ENCODE measurements at regions not wholly inside any gene's neighbourhood (a gene's known extent, or its start where the extent isn't known, plus 50 kb on each side); places are given as distances from the start of the nearest gene placed in this dataset.
"Not testable (repeated sequence)": the region's sequence is repeated elsewhere in the genome, so short reads cannot be mapped to it uniquely, and the experiment has no call there.

DNA sequence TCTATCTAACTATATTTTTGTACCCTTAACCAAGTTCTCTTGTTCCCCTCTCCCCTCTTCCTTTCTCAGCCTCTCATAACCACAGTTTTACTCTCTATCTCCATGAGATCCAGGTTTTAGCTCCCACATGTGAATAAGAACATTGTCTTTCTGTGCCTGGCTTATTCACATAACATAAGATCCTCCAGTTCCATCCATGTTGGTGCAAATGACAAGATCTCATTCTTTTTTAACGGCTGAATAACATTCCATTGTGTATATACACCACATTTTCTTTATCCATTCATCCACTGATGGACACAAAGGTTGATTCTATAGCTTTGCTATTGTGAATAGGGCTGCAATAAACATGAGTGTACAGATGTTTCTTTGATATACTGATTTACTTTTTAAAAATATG is 83.9 kb upstream of the TMEM178A start:
- CTCF ChIA-PET: no interaction called here
- intact Hi-C loops (cut with micrococcal nuclease): no loop called here
- ATAC-seq (ENCODE audit: low read depth) (no peak), DNase-seq (no peak)
- POLR2A ChIA-PET: no interaction called here
- H3K4me3 Mint-ChIP-seq: no peak overlapping the region
- peaks cover 3% of the 10 kb centered on the region for H3K27me3 Mint-ChIP-seq
- no peaks in the 10 kb centered on the region for H3K4me1 Mint-ChIP-seq
- TF ChIP-seq, protein P1, sequence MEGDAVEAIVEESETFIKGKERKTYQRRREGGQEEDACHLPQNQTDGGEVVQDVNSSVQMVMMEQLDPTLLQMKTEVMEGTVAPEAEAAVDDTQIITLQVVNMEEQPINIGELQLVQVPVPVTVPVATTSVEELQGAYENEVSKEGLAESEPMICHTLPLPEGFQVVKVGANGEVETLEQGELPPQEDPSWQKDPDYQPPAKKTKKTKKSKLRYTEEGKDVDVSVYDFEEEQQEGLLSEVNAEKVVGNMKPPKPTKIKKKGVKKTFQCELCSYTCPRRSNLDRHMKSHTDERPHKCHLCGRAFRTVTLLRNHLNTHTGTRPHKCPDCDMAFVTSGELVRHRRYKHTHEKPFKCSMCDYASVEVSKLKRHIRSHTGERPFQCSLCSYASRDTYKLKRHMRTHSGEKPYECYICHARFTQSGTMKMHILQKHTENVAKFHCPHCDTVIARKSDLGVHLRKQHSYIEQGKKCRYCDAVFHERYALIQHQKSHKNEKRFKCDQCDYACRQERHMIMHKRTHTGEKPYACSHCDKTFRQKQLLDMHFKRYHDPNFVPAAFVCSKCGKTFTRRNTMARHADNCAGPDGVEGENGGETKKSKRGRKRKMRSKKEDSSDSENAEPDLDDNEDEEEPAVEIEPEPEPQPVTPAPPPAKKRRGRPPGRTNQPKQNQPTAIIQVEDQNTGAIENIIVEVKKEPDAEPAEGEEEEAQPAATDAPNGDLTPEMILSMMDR (IDR thresholded peaks at IDR 0.05): no peak
- peaks cover 2% of the 10 kb centered on the region for H3K36me3 Mint-ChIP-seq (ENCODE audit: low read depth)
- H3K27ac Mint-ChIP-seq: no peak overlapping the region
- peaks cover 4% of the 10 kb centered on the region for H3K9me3 Mint-ChIP-seq

DNA sequence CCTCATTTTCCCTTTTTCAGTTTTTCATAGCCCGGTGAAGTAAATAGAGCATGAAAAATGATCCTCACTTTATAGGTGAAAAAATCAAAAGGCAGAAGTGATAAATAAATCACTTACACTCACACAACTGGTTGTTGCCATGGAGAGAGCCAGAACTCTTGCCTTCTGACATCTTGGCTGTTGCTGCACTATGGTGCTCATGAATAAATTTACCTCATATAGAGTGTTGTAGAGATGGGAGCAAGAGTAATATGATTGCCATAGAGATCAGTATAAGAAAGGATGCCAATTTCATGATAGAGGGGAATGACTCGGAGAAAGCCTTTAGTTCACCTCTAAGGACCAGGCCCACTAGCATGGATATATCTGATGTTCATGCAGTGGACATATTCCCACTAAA is 82.5 kb upstream of the TMEM178A start:
- Mint-ChIP-seq H3K27ac (no peak overlapping the region), H3K4me3 (no peak overlapping the region), H3K9me3 (peaks cover 8% of the 10 kb centered on the region), H3K27me3 (peaks cover 3% of the 10 kb centered on the region), H3K36me3 (ENCODE audit: low read depth) (peaks cover 2% of the 10 kb centered on the region), H3K4me1 (no peaks in the 10 kb centered on the region)
- intact Hi-C loops (cut with micrococcal nuclease): no loop called here
- ChIA-PET CTCF (no interaction called here), POLR2A (no interaction called here)
- ATAC-seq (ENCODE audit: low read depth) (no peak), DNase-seq (no peak)
- TF ChIP-seq, protein P1 (IDR thresholded peaks at IDR 0.05): no peak

DNA sequence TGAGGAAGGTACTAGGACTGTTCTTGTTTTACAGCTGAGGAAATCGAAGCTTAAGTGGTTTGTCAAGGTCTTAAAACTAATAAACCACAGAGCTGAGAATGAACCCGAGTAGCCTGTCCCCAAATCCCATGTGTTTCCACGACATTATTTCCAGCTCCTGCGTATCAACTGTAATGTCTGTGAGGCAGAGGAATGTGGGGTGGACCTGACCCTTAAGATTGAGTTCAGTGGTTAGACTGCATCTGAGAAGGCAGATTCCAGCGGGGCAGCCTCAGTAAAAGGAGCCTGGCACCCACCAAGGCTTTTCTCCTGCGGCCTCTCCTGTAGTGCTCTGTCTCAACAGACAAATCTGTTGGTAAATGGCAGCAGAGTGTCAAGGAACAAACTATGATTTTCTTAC is 81.9 kb upstream of the TMEM178A start:
- Mint-ChIP-seq H3K4me3 (no peak overlapping the region), H3K27ac (no peak overlapping the region), H3K9me3 (peaks cover 8% of the 10 kb centered on the region), H3K4me1 (no peaks in the 10 kb centered on the region), H3K27me3 (peaks cover 3% of the 10 kb centered on the region), H3K36me3 (ENCODE audit: low read depth) (peaks cover 2% of the 10 kb centered on the region)
- TF ChIP-seq, protein P1 (IDR thresholded peaks at IDR 0.05): no peak
- ATAC-seq (ENCODE audit: low read depth) (no peak), DNase-seq (no peak)
- ChIA-PET POLR2A (no interaction called here), CTCF (no interaction called here)
- intact Hi-C loops (cut with micrococcal nuclease): no loop called here

DNA sequence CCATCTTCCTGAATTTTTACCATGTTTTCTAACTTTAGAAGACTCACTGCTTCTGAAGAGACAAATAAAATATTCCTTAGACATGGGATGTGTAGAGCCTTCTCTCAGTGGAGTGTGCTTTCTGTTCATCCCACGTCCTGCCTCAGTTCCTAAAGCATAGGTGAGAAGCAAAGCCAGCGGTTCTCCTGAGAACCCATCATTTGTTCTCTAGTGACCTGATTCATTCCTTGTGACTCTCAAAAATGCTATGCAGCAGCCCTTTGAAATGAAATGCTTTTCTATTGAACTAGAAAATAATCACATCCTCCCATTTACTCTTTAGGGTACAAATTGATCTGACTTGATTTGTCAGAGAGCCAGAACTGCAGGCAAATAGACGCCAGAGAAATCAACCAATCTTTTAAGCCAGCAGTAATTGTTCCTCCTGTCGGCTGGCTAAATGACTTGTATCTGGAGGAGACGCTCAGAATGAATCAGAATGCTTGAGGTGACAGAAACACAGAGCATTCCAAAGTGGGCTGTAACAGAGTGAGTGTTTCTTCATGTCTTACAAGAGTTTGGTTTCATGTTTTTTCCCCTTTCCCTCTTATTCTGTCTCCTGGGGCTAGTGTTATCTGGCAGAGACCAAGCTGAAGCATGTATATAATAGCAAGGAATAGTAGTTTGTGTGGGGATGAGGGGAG is 81.3 kb upstream of the TMEM178A start:
- TF ChIP-seq, protein P1 (IDR thresholded peaks at IDR 0.05): no peak
- H3K27me3 Mint-ChIP-seq: peaks cover 3% of the 10 kb centered on the region
- H3K36me3 Mint-ChIP-seq (ENCODE audit: low read depth): peaks cover 2% of the 10 kb centered on the region
- CTCF ChIA-PET: no interaction called here
- H3K27ac Mint-ChIP-seq: no peak overlapping the region
- peaks cover 8% of the 10 kb centered on the region for H3K9me3 Mint-ChIP-seq
- no peaks in the 10 kb centered on the region for H3K4me1 Mint-ChIP-seq
- POLR2A ChIA-PET: interaction anchor here (0.5 kb wide), 1 partner anchor 174 kb away, joined by 3 read pairs; no protein-coding TSS in a partner anchor
- no peak overlapping the region for H3K4me3 Mint-ChIP-seq
- DNase-seq: no peak
- intact Hi-C loops (cut with micrococcal nuclease): no loop called here
- ATAC-seq (ENCODE audit: low read depth): no peak

DNA sequence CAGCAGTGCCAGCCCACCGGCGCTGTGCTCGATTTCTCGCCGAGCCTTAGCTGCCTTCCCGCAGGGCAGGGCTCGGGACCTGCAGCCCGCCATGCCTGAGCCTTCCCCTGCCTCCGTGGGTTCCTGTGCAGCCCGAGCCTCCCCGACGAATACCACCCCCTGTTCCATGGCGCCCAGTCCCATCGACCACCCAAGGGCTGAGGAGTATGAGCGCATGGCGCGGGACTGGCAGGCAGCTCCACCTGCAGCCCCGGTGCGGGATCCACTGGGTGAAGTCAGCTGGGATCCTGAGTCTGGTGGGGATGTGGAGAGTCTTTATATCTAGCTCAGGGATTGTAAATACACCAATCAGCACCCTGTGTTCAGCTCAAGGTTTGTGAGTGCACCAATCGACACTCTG is 80.2 kb upstream of the TMEM178A start:
- H3K27ac Mint-ChIP-seq; H3K27me3 Mint-ChIP-seq; POLR2A ChIA-PET; intact Hi-C loops (cut with micrococcal nuclease); H3K36me3 Mint-ChIP-seq (ENCODE audit: low read depth); H3K9me3 Mint-ChIP-seq; DNase-seq; H3K4me3 Mint-ChIP-seq; CTCF ChIA-PET; ATAC-seq (ENCODE audit: low read depth); H3K4me1 Mint-ChIP-seq: not testable (repeated sequence)

DNA sequence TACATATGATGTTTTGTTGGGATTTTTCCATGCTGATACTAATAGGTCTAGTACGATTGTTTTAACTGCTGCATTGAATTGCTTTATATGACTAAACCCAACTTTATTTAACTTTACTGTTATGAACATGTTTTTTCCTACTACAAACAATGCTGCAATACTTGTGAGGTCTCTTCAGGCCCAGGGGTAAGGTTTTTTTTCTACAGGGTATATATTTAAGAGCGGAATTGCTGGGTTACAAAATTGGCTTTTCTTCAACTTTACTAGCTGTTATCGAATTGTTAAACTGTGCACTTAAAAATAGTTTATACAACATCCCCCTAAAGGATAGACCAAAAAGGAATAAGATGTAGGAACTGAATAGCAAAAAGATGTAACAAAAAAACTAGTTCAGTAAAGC is 78.5 kb upstream of the TMEM178A start:
- H3K4me3 Mint-ChIP-seq: no peak overlapping the region
- no peak for DNase-seq
- no peak overlapping the region for H3K27ac Mint-ChIP-seq
- no peaks in the 10 kb centered on the region for H3K36me3 Mint-ChIP-seq (ENCODE audit: low read depth)
- intact Hi-C loops (cut with micrococcal nuclease): no loop called here
- H3K4me1 Mint-ChIP-seq: no peaks in the 10 kb centered on the region
- peaks cover 4% of the 10 kb centered on the region for H3K9me3 Mint-ChIP-seq
- ChIA-PET POLR2A (no interaction called here), CTCF (no interaction called here)
- ATAC-seq (ENCODE audit: low read depth): no peak
- TF ChIP-seq, protein P1 (IDR thresholded peaks at IDR 0.05): no peak
- peaks cover 7% of the 10 kb centered on the region for H3K27me3 Mint-ChIP-seq
